Panc1 (cell line): ENCODE measurements at regions not wholly inside any gene's neighbourhood (a gene's known extent, or its start where the extent isn't known, plus 50 kb on each side); places are given as distances from the start of the nearest gene placed in this dataset.

Experiments
- ATAC-seq: fragments of 200-7000 bp; cut with Tn5 transposase; 2 replicates; pipeline ENCODE4 v1.9.1; 2020; ENCODE audit warnings: mild to moderate bottlenecking, moderate library complexity
- BruUV-seq: library from RNA; stranded (reverse); fragments of 400-500 nt; replicated peaks from 2 replicates; lab custom pipeline; 2021; lab: Mats Ljungman, UMichigan
- CTCF ChIA-PET: fragments of 300-600 bp; sonication (Branson Sonifier 250); formaldehyde crosslinking; loops from one replicate; lab custom pipeline; 2022; ENCODE audit warnings: antibody characterized with exemption; lab: Charles Lee
- POLR2A ChIA-PET: fragments of 300-600 bp; sonication (Branson Sonifier 250); formaldehyde crosslinking; loops from one replicate; lab custom pipeline; 2022; ENCODE audit warnings: antibody characterized with exemption; lab: Charles Lee
- DNase-seq: peaks from one replicate; pipeline ENCODE4 v3.0.0-alpha.2; 2010; ENCODE audit warnings: low read depth, low spot score
- H3K27ac ChIP-seq: 2 replicates; pipeline ENCODE4 v1.5.1; 2011; ENCODE audit warnings: mild to moderate bottlenecking, low read length, inconsistent platforms
- H3K27me3 ChIP-seq: fragments of 200-500 bp; sonication (Bioruptor generic); 2 replicates; pipeline ENCODE4 v1.6.0; 2014; ENCODE audit warnings: low read length, inconsistent platforms; ENCODE audit not compliant: control insufficient read depth, insufficient read depth
- H3K36me3 ChIP-seq: fragments of 200-500 bp; sonication (Bioruptor generic); 2 replicates; pipeline ENCODE4 v1.5.1; 2014; ENCODE audit warnings: inconsistent platforms, mild to moderate bottlenecking, low read length, moderate library complexity; ENCODE audit not compliant: control insufficient read depth, insufficient read depth
- H3K4me1 ChIP-seq: 2 replicates; pipeline ENCODE4 v1.5.1; 2011; ENCODE audit warnings: inconsistent platforms, mild to moderate bottlenecking, low read length, moderate library complexity; ENCODE audit not compliant: control insufficient read depth, insufficient read depth
- H3K4me3 ChIP-seq, 2 experiments: 2 replicates each; pipeline ENCODE4 v1.5.1; 2011 to 2012; ENCODE audit warnings: low read depth in 2 of 2, low read length in 2 of 2, mild to moderate bottlenecking in 2 of 2, inconsistent platforms in 1 of 2, moderate library complexity in 1 of 2
- H3K9me3 ChIP-seq: fragments of 200-500 bp; sonication (Bioruptor generic); 2 replicates; pipeline ENCODE4 v1.5.1; 2014; ENCODE audit warnings: low read depth, mild to moderate bottlenecking, inconsistent platforms, low read length, moderate library complexity; ENCODE audit not compliant: control insufficient read depth, insufficient read depth
- POLR2AphosphoS5 ChIP-seq: IDR thresholded peaks from 2 replicates; pipeline ENCODE4 v1.6.1; 2012; ENCODE audit warnings: mild to moderate bottlenecking, low read depth, low read length, moderate library complexity
- SIN3A ChIP-seq: IDR thresholded peaks from 2 replicates; pipeline ENCODE4 v1.6.1; 2012; ENCODE audit warnings: low read depth, mild to moderate bottlenecking, low read length, moderate library complexity, borderline replicate concordance; ENCODE audit not compliant: insufficient read depth
- TCF7L2 ChIP-seq: IDR thresholded peaks from 2 replicates; pipeline ENCODE4 v1.6.1; 2011; ENCODE audit warnings: mild to moderate bottlenecking, low read depth, low read length, inconsistent platforms
- in situ Hi-C: cut with HindIII; loops from 2 replicates; pipeline ENCODE4 v1.10.0; 2016; ENCODE audit warnings: low sequenced_read_pairs, low pct_unique_long_range_greater_than_20kb
- intact Hi-C: fragments of 100-400 bp; cut with micrococcal nuclease; formaldehyde crosslinking; loops from one replicate; pipeline ENCODE4 v1.10.0; 2022; ENCODE audit not compliant: unreplicated experiment
- TF ChIP-seq, protein P1 (sequence below): fragments of 450-650 bp; IDR thresholded peaks from 2 replicates; pipeline ENCODE4 v1.5.1; 2017; ENCODE audit warnings: mild to moderate bottlenecking
- TF ChIP-seq, protein P2 (sequence below), 2 experiments: IDR thresholded peaks; 2 replicates each; pipeline ENCODE4 v1.6.1; 2011 to 2012; ENCODE audit warnings: low read depth in 2 of 2, control low read depth in 1 of 2, low read length in 1 of 2, mild to moderate bottlenecking in 1 of 2, moderate library complexity in 1 of 2; ENCODE audit not compliant: insufficient read depth in 1 of 2

GRCh38 chr7:106984034-106984433 is 60.5 kb upstream of the PRKAR2B start:
- DNase-seq (no peak), ATAC-seq (no peak)
- Histone ChIP-seq H3K4me1 (no peaks in the 10 kb centered on the region), H3K27ac (no peak overlapping the region), H3K9me3 (no peaks in the 10 kb centered on the region), H3K36me3 (no peaks in the 10 kb centered on the region), H3K27me3 (no peaks in the 10 kb centered on the region), H3K4me3 (no peak overlapping the region)
- no TSS peak for BruUV-seq
- no peak for TF ChIP-seq POLR2AphosphoS5
- TF ChIP-seq, protein P1, sequence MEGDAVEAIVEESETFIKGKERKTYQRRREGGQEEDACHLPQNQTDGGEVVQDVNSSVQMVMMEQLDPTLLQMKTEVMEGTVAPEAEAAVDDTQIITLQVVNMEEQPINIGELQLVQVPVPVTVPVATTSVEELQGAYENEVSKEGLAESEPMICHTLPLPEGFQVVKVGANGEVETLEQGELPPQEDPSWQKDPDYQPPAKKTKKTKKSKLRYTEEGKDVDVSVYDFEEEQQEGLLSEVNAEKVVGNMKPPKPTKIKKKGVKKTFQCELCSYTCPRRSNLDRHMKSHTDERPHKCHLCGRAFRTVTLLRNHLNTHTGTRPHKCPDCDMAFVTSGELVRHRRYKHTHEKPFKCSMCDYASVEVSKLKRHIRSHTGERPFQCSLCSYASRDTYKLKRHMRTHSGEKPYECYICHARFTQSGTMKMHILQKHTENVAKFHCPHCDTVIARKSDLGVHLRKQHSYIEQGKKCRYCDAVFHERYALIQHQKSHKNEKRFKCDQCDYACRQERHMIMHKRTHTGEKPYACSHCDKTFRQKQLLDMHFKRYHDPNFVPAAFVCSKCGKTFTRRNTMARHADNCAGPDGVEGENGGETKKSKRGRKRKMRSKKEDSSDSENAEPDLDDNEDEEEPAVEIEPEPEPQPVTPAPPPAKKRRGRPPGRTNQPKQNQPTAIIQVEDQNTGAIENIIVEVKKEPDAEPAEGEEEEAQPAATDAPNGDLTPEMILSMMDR, result no peak
- TF ChIP-seq TCF7L2, result no peak
- TF ChIP-seq, protein P2, sequence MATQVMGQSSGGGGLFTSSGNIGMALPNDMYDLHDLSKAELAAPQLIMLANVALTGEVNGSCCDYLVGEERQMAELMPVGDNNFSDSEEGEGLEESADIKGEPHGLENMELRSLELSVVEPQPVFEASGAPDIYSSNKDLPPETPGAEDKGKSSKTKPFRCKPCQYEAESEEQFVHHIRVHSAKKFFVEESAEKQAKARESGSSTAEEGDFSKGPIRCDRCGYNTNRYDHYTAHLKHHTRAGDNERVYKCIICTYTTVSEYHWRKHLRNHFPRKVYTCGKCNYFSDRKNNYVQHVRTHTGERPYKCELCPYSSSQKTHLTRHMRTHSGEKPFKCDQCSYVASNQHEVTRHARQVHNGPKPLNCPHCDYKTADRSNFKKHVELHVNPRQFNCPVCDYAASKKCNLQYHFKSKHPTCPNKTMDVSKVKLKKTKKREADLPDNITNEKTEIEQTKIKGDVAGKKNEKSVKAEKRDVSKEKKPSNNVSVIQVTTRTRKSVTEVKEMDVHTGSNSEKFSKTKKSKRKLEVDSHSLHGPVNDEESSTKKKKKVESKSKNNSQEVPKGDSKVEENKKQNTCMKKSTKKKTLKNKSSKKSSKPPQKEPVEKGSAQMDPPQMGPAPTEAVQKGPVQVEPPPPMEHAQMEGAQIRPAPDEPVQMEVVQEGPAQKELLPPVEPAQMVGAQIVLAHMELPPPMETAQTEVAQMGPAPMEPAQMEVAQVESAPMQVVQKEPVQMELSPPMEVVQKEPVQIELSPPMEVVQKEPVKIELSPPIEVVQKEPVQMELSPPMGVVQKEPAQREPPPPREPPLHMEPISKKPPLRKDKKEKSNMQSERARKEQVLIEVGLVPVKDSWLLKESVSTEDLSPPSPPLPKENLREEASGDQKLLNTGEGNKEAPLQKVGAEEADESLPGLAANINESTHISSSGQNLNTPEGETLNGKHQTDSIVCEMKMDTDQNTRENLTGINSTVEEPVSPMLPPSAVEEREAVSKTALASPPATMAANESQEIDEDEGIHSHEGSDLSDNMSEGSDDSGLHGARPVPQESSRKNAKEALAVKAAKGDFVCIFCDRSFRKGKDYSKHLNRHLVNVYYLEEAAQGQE (IDR thresholded peaks at IDR 0.05; ENCODE audit: insufficient read depth in 1 of 2, low read depth in 2 of 2, low read length in 1 of 2), result no peak
- TF ChIP-seq SIN3A, result no peak
- in situ Hi-C loops, result no loop called here
- intact Hi-C loops, result no loop called here
- CTCF ChIA-PET, result no interaction called here
- POLR2A ChIA-PET, result no interaction called here

GRCh38 chr7:106986450-106986977 is 58.0 kb upstream of the PRKAR2B start:
- Histone ChIP-seq H3K36me3 (no peaks in the 10 kb centered on the region), H3K9me3 (no peaks in the 10 kb centered on the region), H3K4me1 (no peaks in the 10 kb centered on the region), H3K27me3 (no peaks in the 10 kb centered on the region), H3K27ac (no peak overlapping the region), H3K4me3 (no peak overlapping the region)
- CTCF ChIA-PET, result no interaction called here
- DNase-seq (no peak), ATAC-seq (no peak)
- no TSS peak for BruUV-seq
- in situ Hi-C loops (no loop called here), intact Hi-C loops (no loop called here)
- TF ChIP-seq TCF7L2 (no peak), POLR2AphosphoS5 (no peak), SIN3A (no peak)
- TF ChIP-seq, protein P1, result no peak
- TF ChIP-seq, protein P2 (IDR thresholded peaks at IDR 0.05; ENCODE audit: insufficient read depth in 1 of 2, low read depth in 2 of 2, low read length in 1 of 2), result no peak
- POLR2A ChIA-PET, result no interaction called here
